COLO829 (cell line): ENCODE measurements at regions not wholly inside any gene's neighbourhood (a gene's known extent, or its start where the extent isn't known, plus 50 kb on each side); places are given as distances from the start of the nearest gene placed in this dataset.

Experiments used
- DNase-seq: peaks from one replicate; pipeline ENCODE4 v3.0.0; 2012; ENCODE audit warnings: low spot score

GRCh38 chr14:80446356-80446755, 235.1 kb upstream of the DIO2 start:
- DNase-seq: no peak

- DNase-seq: no peak
These were observed 234.3 kb upstream of the DIO2 start for GRCh38 chr14:80445605-80446004.

GRCh38 chr14:80434574-80435321, 223.4 kb upstream of the DIO2 start:
- no peak for DNase-seq

- no peak for DNase-seq
These were observed 222.5 kb upstream of the DIO2 start for GRCh38 chr14:80433811-80434210.

GRCh38 chr14:80428671-80429070, 217.4 kb upstream of the DIO2 start:
- DNase-seq: no peak

GRCh38 chr14:80428171-80428570, 216.9 kb upstream of the DIO2 start:
- no peak for DNase-seq

- no peak for DNase-seq
These were observed 215.8 kb upstream of the DIO2 start for GRCh38 chr14:80427101-80427500.

GRCh38 chr14:80426683-80427082, 215.4 kb upstream of the DIO2 start:
- DNase-seq: no peak

- DNase-seq: no peak
These were observed 214.4 kb upstream of the DIO2 start for GRCh38 chr14:80425686-80426085.

GRCh38 chr14:80419769-80420168, 208.5 kb upstream of the DIO2 start:
- no peak for DNase-seq

GRCh38 chr14:80419345-80419744, 208.0 kb upstream of the DIO2 start:
- DNase-seq: no peak

GRCh38 chr14:80415636-80416035, 204.3 kb upstream of the DIO2 start:
- no peak for DNase-seq

GRCh38 chr14:80414080-80414479, 202.8 kb upstream of the DIO2 start:
- no peak for DNase-seq

GRCh38 chr14:80404413-80404812, 193.1 kb upstream of the DIO2 start:
- DNase-seq: no peak

- no peak for DNase-seq
These were observed 191.7 kb upstream of the DIO2 start for GRCh38 chr14:80403036-80403435.

- DNase-seq: no peak
These were observed 183.7 kb upstream of the DIO2 start for GRCh38 chr14:80395031-80395430.

GRCh38 chr14:80393766-80394165, 182.5 kb upstream of the DIO2 start:
- no peak for DNase-seq

- DNase-seq: no peak
These were observed 179.6 kb upstream of the DIO2 start for GRCh38 chr14:80390906-80391305.

- peak; percentile 10 for DNase-seq
These were observed 177.8 kb upstream of the DIO2 start for GRCh38 chr14:80388980-80389711.

GRCh38 chr14:80387563-80387981, 176.3 kb upstream of the DIO2 start:
- peak; percentile 54 for DNase-seq

GRCh38 chr14:80385336-80385735, 174.0 kb upstream of the DIO2 start:
- DNase-seq: no peak

GRCh38 chr14:80383223-80383622, 171.9 kb upstream of the DIO2 start:
- no peak for DNase-seq

- no peak for DNase-seq
These were observed 170.6 kb upstream of the DIO2 start for GRCh38 chr14:80381807-80382363.
